Spleen (tissue), 11 donors: ENCODE measurements at regions not wholly inside any gene's neighbourhood (a gene's known extent, or its start where the extent isn't known, plus 50 kb on each side); places are given as distances from the start of the nearest gene placed in this dataset.

Experiments
- DNase-seq: peaks from one replicate; pipeline ENCODE4 v3.0.0-alpha.2; 2020
- H3K27ac ChIP-seq, 8 donors: fragments of 200-600 bp; sonication (generic) in 7 of 8; 1 replicate in 4 of 8; 2 replicates in 4 of 8; pipeline versions ENCODE4 v1.5.0 to v1.8.0; 2016 to 2021; ENCODE audit warnings: inconsistent platforms in 4 of 8, mild to moderate bottlenecking in 4 of 8, moderate library complexity in 1 of 8
- H3K27me3 ChIP-seq, 7 donors: fragments of 200-600 bp; sonication (generic) in 6 of 7; replicated peaks in 1 of 7; 1 replicate in 4 of 7; 2 replicates in 3 of 7; pipeline versions ENCODE4 v1.5.0 to v1.8.0; 2016 to 2021; ENCODE audit warnings: inconsistent platforms in 3 of 7, mild to moderate bottlenecking in 1 of 7
- H3K36me3 ChIP-seq, 6 donors: fragments of 200-600 bp; sonication (generic) in 5 of 6; 1 replicate in 4 of 6; 2 replicates in 2 of 6; pipeline versions ENCODE4 v1.5.0 to v1.8.0; 2016 to 2021; ENCODE audit warnings: inconsistent platforms in 2 of 6
- H3K4me1 ChIP-seq, 6 donors: fragments of 200-600 bp; sonication (generic) in 5 of 6; 1 replicate in 3 of 6; 2 replicates in 3 of 6; pipeline versions ENCODE4 v1.5.0 to v1.8.0; 2016 to 2021; ENCODE audit warnings: inconsistent platforms in 3 of 6
- H3K4me3 ChIP-seq, 8 donors: fragments of 200-600 bp; sonication (generic) in 7 of 8; 1 replicate in 4 of 8; 2 replicates in 4 of 8; pipeline versions ENCODE4 v1.5.0 to v1.8.0; 2016 to 2021; ENCODE audit warnings: inconsistent platforms in 4 of 8, mild to moderate bottlenecking in 4 of 8, moderate library complexity in 2 of 8
- H3K9me3 ChIP-seq, 8 donors: fragments of 200-600 bp; sonication (generic) in 7 of 8; 1 replicate in 4 of 8; 2 replicates in 4 of 8; pipeline versions ENCODE4 v1.5.0 to v1.8.0; 2016 to 2021; ENCODE audit warnings: inconsistent platforms in 4 of 8
- CTCF ChIP-seq, 11 experiments: fragments of 200-600 bp in 7 of 11; fragments of 450-650 bp in 4 of 11; sonication (generic) in 4 of 11; IDR thresholded peaks in 8 of 11; conservative IDR thresholded peaks in 3 of 11; 1 replicate in 7 of 11; 2 replicates in 4 of 11; pipeline versions ENCODE4 v1.4.0 to v1.8.0; 2016 to 2021; ENCODE audit warnings: antibody characterized with exemption in 11 of 11, inconsistent platforms in 4 of 11, mild to moderate bottlenecking in 1 of 11
- POLR2A ChIP-seq, 3 donors: fragments of 450-650 bp; IDR thresholded peaks; one replicate each; pipeline ENCODE4 v1.5.1; 2017; ENCODE audit warnings: antibody characterized with exemption in 3 of 3, mild to moderate bottlenecking in 1 of 3
- POLR2AphosphoS5 ChIP-seq, 3 donors: sonication (generic); formaldehyde crosslinking; IDR thresholded peaks; one replicate each; pipeline ENCODE4 v1.5.1; 2017; ENCODE audit warnings: antibody characterized with exemption in 3 of 3
- WGBS, 5 donors: extraction: QIAGEN DNeasy Blood & Tissue Kit in 3 of 5; methylation state at CpG; one replicate each; pipeline versions ENCODE4 v1.1.5 to v1.1.7; 2013 to 2018; 5-methylcytosine and 5-hydroxymethylcytosine counted together
- intact Hi-C: fragments of 100-400 bp; cut with DNase I; formaldehyde crosslinking; loops from one replicate; pipeline ENCODE4 v1.15.0; 2023; ENCODE audit warnings: low total_unique reads
- donor health status: healthy with polysubstance abuse.
- donor health status: DM: no; HTN: no; CAD: no; lungs with moderate emphysema.
- donor health status: DM: no; HTN: no; CAD: no.
- donor health status: Bipolar disorder and iron deficiency.
- donor health status: healthy.
- donor health status: DM: no; HTN: no; CAD: no.
- donor health status: DM: yes; HTN: yes; CAD: no.

DNA sequence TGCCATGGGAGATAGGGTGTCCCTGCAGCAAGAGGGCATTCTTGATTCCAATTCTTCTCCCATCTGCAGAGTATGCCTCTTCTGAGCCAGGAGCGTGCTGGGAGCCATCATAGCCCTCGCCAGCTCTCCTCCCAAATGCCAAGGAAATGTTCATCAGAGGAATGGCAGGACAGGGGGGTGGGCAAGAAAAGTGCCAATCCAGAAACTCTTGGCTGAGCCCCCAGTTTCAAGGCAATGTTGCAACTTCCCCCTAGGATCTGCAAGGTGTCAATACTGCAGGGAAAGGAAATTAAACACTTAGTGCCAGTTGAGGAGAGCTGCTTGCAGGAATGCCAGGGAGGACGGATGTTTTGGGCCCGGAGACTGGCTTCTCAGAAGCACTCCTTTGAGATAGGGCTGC lies 94.8 kb upstream of the PRDM11 start:
- intact Hi-C loops, result no loop called here
- H3K4me1 ChIP-seq, result peaks cover 0 to 31% (median 8%) of the 10 kb centered on the region in 6 donors
- TF ChIP-seq POLR2AphosphoS5 (IDR thresholded peaks at IDR 0.05), result no peak
- no peak for TF ChIP-seq CTCF (IDR thresholded peaks at IDR 0.05 in 8 of 11, conservative IDR thresholded peaks at IDR 0.05 in 3 of 11)
- TF ChIP-seq POLR2A (IDR thresholded peaks at IDR 0.05), result no peak
- 76 to 93% (median 82%) methylated on average over 4 of the region's 4 CpGs for WGBS, 5 donors
- H3K9me3 ChIP-seq, result no peaks in the 10 kb centered on the region
- H3K4me3 ChIP-seq, result no peak overlapping the region
- no peak for DNase-seq
- H3K36me3 ChIP-seq, result no peaks in the 10 kb centered on the region
- no peak overlapping the region for H3K27ac ChIP-seq
- H3K27me3 ChIP-seq, result no peaks in the 10 kb centered on the region

GRCh38 chr11:45052361-45052760 lies 94.1 kb upstream of the PRDM11 start:
- intact Hi-C loops, result no loop called here
- TF ChIP-seq POLR2A (IDR thresholded peaks at IDR 0.05) (no peak), POLR2AphosphoS5 (IDR thresholded peaks at IDR 0.05) (no peak), CTCF (IDR thresholded peaks at IDR 0.05 in 8 of 11, conservative IDR thresholded peaks at IDR 0.05 in 3 of 11) (no peak)
- 70 to 85% (median 76%) methylated on average over 6 of the region's 6 CpGs for WGBS, 5 donors
- Histone ChIP-seq H3K27ac (no peak overlapping the region), H3K27me3 (no peaks in the 10 kb centered on the region), H3K4me1 (peaks cover 0 to 23% (median 6%) of the 10 kb centered on the region in 6 donors), H3K4me3 (no peak overlapping the region), H3K36me3 (no peaks in the 10 kb centered on the region), H3K9me3 (no peaks in the 10 kb centered on the region)
- no peak for DNase-seq

GRCh38 chr11:45053736-45054446 lies 92.5 kb upstream of the PRDM11 start:
- DNase-seq, result no peak
- intact Hi-C loops, result no loop called here
- Histone ChIP-seq H3K9me3 (no peaks in the 10 kb centered on the region), H3K27me3 (no peaks in the 10 kb centered on the region), H3K4me1 (peaks cover 0 to 22% (median 3%) of the 10 kb centered on the region in 6 donors), H3K36me3 (no peaks in the 10 kb centered on the region), H3K4me3 (no peak overlapping the region), H3K27ac (no peak overlapping the region)
- no peak for TF ChIP-seq POLR2A (IDR thresholded peaks at IDR 0.05)
- TF ChIP-seq POLR2AphosphoS5 (IDR thresholded peaks at IDR 0.05), result no peak
- TF ChIP-seq CTCF (IDR thresholded peaks at IDR 0.05 in 8 of 11, conservative IDR thresholded peaks at IDR 0.05 in 3 of 11), result no peak
- WGBS, 5 donors, result 72 to 85% (median 76%) methylated on average over 15 of the region's 15 CpGs

GRCh38 chr11:45054956-45055355 lies 91.5 kb upstream of the PRDM11 start:
- TF ChIP-seq POLR2AphosphoS5 (IDR thresholded peaks at IDR 0.05), result no peak
- no peak for TF ChIP-seq POLR2A (IDR thresholded peaks at IDR 0.05)
- no peak for TF ChIP-seq CTCF (IDR thresholded peaks at IDR 0.05 in 8 of 11, conservative IDR thresholded peaks at IDR 0.05 in 3 of 11)
- no peak for DNase-seq
- intact Hi-C loops, result no loop called here
- Histone ChIP-seq H3K4me1 (peaks cover 0 to 17% (median 3%) of the 10 kb centered on the region in 6 donors), H3K4me3 (no peak overlapping the region), H3K9me3 (no peaks in the 10 kb centered on the region), H3K27ac (no peak overlapping the region), H3K36me3 (no peaks in the 10 kb centered on the region), H3K27me3 (no peaks in the 10 kb centered on the region)
- 79 to 92% (median 88%) methylated on average over 8 of the region's 8 CpGs for WGBS, 5 donors
